ENCODE measurements at regions not wholly inside any gene's neighbourhood (a gene's known extent, or its start where the extent isn't known, plus 50 kb on each side); places are given as distances from the start of the nearest gene placed in this dataset.

- Mint-ChIP-seq H3K4me1 (peaks cover 13% of the 10 kb centered on the region), H3K4me3 (no peak overlapping the region), H3K27me3 (no peaks in the 10 kb centered on the region), H3K27ac (no peak overlapping the region), H3K9me3 (no peaks in the 10 kb centered on the region), H3K36me3 (ENCODE audit: low read depth) (no peaks in the 10 kb centered on the region)
- ChIA-PET CTCF (no interaction called here), POLR2A (no interaction called here)
- TF ChIP-seq CTCF (IDR thresholded peaks at IDR 0.05), result no peak
- ATAC-seq (ENCODE audit: low read depth) (no peak), DNase-seq (no peak)
- intact Hi-C loops (cut with micrococcal nuclease), result no loop called here
These were observed 617.1 kb upstream of the HTR2C start for GRCh38 chrX:113966791-113967190.

DNA sequence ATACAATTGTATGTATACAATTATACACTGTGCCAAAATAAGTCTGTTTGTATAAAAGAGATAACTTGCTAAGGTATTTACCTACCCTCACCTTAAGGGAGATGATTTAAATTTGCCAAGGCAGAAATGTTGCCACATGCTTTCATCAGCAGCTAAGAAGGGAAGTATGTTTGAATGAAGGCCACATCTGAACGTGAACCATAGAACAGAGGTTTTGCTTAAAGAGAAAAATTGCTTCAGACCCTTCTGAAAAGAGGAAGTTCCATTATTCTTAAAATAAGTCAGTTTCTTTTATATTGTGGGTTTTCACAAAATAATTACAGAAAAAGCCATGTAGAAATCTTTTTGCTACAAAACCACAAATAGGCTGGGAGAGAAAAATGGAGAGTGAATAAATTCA, 621.5 kb upstream of the HTR2C start:
- Mint-ChIP-seq H3K9me3 (no peaks in the 10 kb centered on the region), H3K4me1 (peaks cover 12% of the 10 kb centered on the region), H3K27ac (peak overlapping the region; percentile 41), H3K27me3 (no peaks in the 10 kb centered on the region), H3K36me3 (ENCODE audit: low read depth) (no peaks in the 10 kb centered on the region), H3K4me3 (no peak overlapping the region)
- TF ChIP-seq CTCF (IDR thresholded peaks at IDR 0.05), result no peak
- ChIA-PET POLR2A (interaction anchor here (0.5 kb wide), 1 partner anchor 95 kb away, joined by 3 read pairs; no protein-coding TSS in a partner anchor), CTCF (no interaction called here)
- intact Hi-C loops (cut with micrococcal nuclease), result no loop called here
- DNase-seq (no peak), ATAC-seq (ENCODE audit: low read depth) (peak; percentile 45)

- intact Hi-C loops (cut with micrococcal nuclease), result no loop called here
- TF ChIP-seq CTCF (IDR thresholded peaks at IDR 0.05), result no peak
- Mint-ChIP-seq H3K36me3 (ENCODE audit: low read depth) (no peaks in the 10 kb centered on the region), H3K9me3 (no peaks in the 10 kb centered on the region), H3K27ac (no peak overlapping the region), H3K4me1 (peaks cover 12% of the 10 kb centered on the region), H3K27me3 (no peaks in the 10 kb centered on the region), H3K4me3 (no peak overlapping the region)
- no peak for DNase-seq
- POLR2A ChIA-PET, result no interaction called here
- ATAC-seq (ENCODE audit: low read depth), result no peak
- CTCF ChIA-PET, result no interaction called here
These were observed 623.8 kb upstream of the HTR2C start for GRCh38 chrX:113959912-113960626.

GRCh38 chrX:113956936-113957335, 627.0 kb upstream of the HTR2C start:
- Mint-ChIP-seq H3K9me3 (no peaks in the 10 kb centered on the region), H3K4me3 (no peak overlapping the region), H3K27ac (no peak overlapping the region), H3K4me1 (peaks cover 2% of the 10 kb centered on the region), H3K27me3 (no peaks in the 10 kb centered on the region), H3K36me3 (ENCODE audit: low read depth) (no peaks in the 10 kb centered on the region)
- intact Hi-C loops (cut with micrococcal nuclease), result no loop called here
- ChIA-PET POLR2A (no interaction called here), CTCF (no interaction called here)
- no peak for TF ChIP-seq CTCF (IDR thresholded peaks at IDR 0.05)
- no peak for ATAC-seq (ENCODE audit: low read depth)
- DNase-seq, result no peak

- CTCF ChIA-PET, result no interaction called here
These were observed 629.6 kb upstream of the HTR2C start for GRCh38 chrX:113954297-113954696.

More at GRCh38 chrX:113954297-113954696, 629.6 kb upstream of the HTR2C start:
- no peaks in the 10 kb centered on the region for H3K36me3 Mint-ChIP-seq (ENCODE audit: low read depth)
- POLR2A ChIA-PET, result no interaction called here
- no peak for TF ChIP-seq CTCF (IDR thresholded peaks at IDR 0.05)
- ATAC-seq (ENCODE audit: low read depth), result no peak
- no peaks in the 10 kb centered on the region for H3K4me1 Mint-ChIP-seq
- H3K9me3 Mint-ChIP-seq, result peaks cover 4% of the 10 kb centered on the region
- intact Hi-C loops (cut with micrococcal nuclease), result no loop called here
- H3K4me3 Mint-ChIP-seq, result no peak overlapping the region
- H3K27ac Mint-ChIP-seq, result no peak overlapping the region
- DNase-seq, result no peak
- no peaks in the 10 kb centered on the region for H3K27me3 Mint-ChIP-seq
